ENCODE measurements at regions not wholly inside any gene's neighbourhood (a gene's known extent, or its start where the extent isn't known, plus 50 kb on each side); places are given as distances from the start of the nearest gene placed in this dataset.

DNA sequence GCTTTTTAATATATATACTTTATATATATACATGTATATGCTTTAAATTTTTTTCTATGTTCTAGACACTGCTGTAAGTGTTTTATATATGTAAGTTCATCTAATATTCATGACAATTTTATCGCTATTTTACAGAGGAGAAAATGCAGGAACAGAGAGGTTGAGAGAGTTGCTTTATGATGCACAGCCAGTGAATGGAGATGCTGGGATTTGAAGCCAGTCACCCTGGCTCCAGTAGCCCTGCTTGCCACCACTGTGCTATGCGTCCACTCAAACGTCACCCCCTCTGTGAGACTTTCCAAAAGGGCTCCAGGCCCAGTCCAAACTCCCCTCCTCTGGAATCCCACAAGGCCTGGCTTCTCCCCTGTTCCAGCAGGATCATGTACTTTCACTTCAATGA, 91.0 kb upstream of the GRIK3 start:
- no peak for DNase-seq (ENCODE audit: low spot score)
- TF ChIP-seq CTCF (IDR thresholded peaks at IDR 0.05; ENCODE audit: borderline replicate concordance, control extremely low read depth, extremely low read depth, insufficient read depth, missing control alignments), result no peak
- in situ Hi-C loops (cut with MboI; ENCODE audit: low sequenced_read_pairs, unreplicated experiment), result no loop called here

DNA sequence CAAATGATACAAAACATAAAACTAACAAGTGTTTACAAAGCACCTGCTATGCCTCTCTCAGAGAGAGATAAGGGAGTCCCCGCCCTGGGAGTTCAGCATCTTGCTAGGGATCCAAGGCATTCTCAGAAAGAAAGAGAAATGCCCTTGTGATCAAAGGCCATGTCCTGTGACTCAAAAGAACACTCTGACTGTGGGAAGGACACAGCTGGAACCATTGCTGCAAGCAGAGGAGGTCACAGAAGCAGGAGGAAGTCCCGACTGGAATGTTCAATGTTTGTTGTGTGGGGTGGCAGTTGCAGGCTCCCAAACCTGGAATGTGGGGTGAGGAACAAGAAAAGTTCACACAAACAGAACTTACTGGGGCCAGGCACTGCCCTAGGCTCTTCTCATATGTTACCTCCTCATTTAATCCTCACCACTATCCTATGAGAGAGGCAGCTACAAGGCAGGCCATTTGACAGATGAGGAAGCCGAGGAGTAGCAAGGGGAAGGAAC, 93.0 kb upstream of the GRIK3 start:
- in situ Hi-C loops (cut with MboI; ENCODE audit: low sequenced_read_pairs, unreplicated experiment), result no loop called here
- no peak for DNase-seq (ENCODE audit: low spot score)
- no peak for TF ChIP-seq CTCF (IDR thresholded peaks at IDR 0.05; ENCODE audit: borderline replicate concordance, control extremely low read depth, extremely low read depth, insufficient read depth, missing control alignments)

- in situ Hi-C loops (cut with MboI; ENCODE audit: low sequenced_read_pairs, unreplicated experiment), result no loop called here
- TF ChIP-seq CTCF (IDR thresholded peaks at IDR 0.05; ENCODE audit: borderline replicate concordance, control extremely low read depth, extremely low read depth, insufficient read depth, missing control alignments), result no peak
- DNase-seq (ENCODE audit: low spot score), result no peak
These were observed 93.8 kb upstream of the GRIK3 start for GRCh38 chr1:37128091-37128490.

DNA sequence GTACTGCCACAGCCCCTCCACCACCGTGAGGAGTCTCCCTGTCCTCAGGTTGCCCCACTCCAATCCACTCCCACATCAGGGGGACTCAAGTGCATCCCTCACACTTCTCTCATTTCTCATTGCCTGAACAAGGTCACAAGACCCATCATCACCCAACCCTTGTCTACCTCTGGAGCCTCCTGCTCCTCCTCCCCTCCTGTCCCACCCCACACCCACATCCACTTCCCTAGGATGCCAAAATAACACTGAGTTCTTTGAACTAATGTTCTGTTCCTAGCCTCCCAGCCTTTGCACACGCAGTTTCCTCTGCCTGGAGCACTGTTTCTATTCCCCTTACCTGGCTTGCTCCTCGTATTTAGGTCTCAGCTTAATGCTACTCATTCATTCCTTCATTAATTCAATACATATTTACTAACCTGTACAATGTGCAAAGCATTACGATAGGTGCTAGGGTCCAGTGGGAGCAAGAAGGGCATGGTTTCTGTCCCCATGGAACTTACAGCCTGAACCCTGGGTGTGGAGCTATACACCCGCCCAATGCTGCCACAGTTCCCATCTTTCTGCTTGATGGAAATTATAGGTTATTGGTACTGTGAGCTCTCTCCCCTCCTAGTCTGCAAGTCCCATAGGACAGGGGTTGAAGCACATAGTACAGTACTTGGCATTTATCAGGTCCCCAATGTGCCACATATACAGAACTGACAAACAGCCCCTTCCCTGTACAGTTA, 96.1 kb upstream of the GRIK3 start:
- DNase-seq (ENCODE audit: low spot score), result no peak
- in situ Hi-C loops (cut with MboI; ENCODE audit: low sequenced_read_pairs, unreplicated experiment), result no loop called here
- TF ChIP-seq CTCF (IDR thresholded peaks at IDR 0.05; ENCODE audit: borderline replicate concordance, control extremely low read depth, extremely low read depth, insufficient read depth, missing control alignments), result no peak

DNA sequence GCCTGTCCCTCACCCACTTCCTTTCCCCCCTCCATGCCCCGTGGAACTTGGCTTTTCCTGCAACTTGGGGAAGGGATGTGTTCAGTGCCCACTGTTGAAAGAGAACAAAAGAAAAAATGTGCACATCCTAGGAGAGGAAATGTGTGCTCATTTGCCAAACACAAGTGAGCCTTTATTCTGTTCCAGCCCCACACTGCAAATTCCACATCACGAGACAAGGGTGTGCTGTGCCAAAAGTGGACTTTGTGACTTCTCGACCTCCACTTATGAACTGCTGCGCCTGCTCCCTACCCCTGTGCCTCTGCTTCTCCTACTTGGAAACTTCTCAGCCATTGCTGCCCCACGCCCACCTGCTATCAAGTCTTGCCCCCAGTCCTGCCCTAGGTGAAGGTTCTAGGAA, 97.0 kb upstream of the GRIK3 start:
- no peak for DNase-seq (ENCODE audit: low spot score)
- TF ChIP-seq CTCF (IDR thresholded peaks at IDR 0.05; ENCODE audit: borderline replicate concordance, control extremely low read depth, extremely low read depth, insufficient read depth, missing control alignments), result no peak
- in situ Hi-C loops (cut with MboI; ENCODE audit: low sequenced_read_pairs, unreplicated experiment), result no loop called here

DNA sequence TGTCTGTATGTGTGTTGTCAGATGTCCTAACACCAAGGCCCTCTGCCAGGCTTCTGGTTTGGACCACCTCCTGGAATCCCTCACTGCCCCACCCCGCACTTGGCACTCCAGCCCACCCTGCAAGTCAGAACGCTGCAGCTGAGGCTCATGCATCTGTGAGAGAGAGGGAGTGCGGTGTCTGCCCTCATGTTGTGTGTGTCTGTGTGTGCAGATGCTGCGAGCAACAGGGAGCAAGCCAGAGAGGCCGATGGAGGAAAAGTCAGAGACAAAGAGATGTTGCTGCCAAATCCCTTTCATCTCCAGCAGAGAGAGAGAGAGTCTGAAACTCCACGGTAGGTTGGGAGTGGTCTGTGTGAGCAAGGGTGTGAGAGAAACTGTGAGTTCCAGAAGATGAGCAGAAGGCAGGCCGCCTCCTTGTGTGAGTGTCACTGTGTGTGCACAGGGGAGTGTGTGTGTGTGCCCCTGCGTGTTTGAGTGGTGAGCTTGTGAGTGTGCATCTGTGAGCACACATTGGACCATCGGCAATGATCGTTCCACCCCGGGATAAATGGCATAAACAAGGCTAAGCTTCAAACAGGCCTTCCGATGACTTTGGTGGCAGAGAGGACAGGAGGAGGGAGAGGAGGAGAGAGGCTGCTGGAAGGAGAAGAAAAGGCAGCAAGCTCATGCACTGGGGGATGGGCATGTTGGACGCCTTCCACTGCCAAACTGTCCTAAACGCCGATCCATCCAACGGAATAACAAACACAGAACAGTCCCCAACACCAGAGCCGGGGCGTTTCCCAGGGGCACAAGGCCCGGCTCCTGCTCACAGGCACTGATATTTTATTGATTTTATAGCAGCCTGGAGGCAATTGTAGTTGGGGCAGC, 99.2 kb upstream of the GRIK3 start:
- TF ChIP-seq CTCF (IDR thresholded peaks at IDR 0.05; ENCODE audit: borderline replicate concordance, control extremely low read depth, extremely low read depth, insufficient read depth, missing control alignments), result no peak
- DNase-seq (ENCODE audit: low spot score), result no peak
- in situ Hi-C loops (cut with MboI; ENCODE audit: low sequenced_read_pairs, unreplicated experiment), result no loop called here

Data from GM13976 (cell line).